HPDE6-E6E7 (cell line): ENCODE measurements at regions not wholly inside any gene's neighbourhood (a gene's known extent, or its start where the extent isn't known, plus 50 kb on each side); places are given as distances from the start of the nearest gene placed in this dataset.
"Not testable (repeated sequence)": the region's sequence is repeated elsewhere in the genome, so short reads cannot be mapped to it uniquely, and the experiment has no call there.

ENCODE experiments used
- DNase-seq: peaks from one replicate; pipeline ENCODE4 v3.0.0; 2011; ENCODE audit warnings: missing footprints; ENCODE audit errors: extremely low spot score

GRCh38 chr1:82377201-82377884, 576.6 kb downstream of the ADGRL2 start:
- DNase-seq, result peak; percentile 64

DNA sequence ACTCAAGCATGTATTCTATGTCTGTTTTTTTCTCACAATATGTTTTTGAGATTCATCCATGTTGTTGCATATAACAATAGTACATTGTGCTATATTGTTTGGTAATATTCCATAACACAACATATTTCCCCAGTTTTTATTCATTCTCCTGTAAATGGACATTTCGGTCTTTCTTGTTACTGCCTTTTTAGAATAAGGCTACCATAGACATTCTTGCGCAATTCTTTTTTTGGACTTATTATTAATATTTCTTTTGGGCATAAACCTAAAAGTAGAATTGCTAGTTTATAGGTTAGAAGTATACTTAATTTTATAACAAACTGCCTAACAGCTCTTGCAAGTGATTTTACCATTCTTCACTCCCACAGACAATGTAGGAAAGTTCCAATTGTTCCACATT, 573.0 kb downstream of the ADGRL2 start:
- no peak for DNase-seq

DNA sequence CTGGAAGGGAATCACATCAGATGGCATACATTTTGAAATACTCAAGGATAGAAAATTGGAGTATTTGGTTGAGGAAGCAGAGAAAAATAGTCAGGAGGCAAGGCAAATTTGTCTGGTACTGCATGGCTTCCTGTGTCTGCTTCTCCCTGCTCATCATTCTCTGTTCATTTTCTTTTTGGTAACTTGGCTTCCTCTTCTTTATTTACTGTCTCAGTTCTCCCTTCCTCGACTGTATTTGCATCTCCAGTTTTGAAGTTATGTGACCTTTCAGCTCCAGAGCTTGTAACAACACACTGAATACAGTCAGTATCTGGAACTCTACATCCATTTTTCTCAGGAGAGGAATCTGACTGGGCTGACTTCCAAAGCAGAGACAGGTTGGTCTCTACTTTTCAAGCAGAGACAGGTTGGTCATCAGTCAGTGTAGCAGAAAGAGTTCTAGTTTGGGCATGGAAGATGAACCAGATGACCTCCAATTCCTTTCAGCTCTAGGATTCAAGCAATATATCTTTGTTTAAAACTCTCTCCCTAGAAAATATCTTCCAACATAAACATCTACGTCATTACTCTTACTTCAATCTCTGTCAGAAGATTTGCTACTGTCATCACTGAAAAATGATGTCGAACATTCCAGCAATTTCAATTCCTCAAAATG, 571.2 kb downstream of the ADGRL2 start:
- no peak for DNase-seq

- no peak for DNase-seq
Observed at GRCh38 chr1:82367456-82367855, 566.7 kb downstream of the ADGRL2 start.

GRCh38 chr1:82366689-82367088, 566.0 kb downstream of the ADGRL2 start:
- DNase-seq, result no peak

- DNase-seq, result not testable (repeated sequence)
Observed at GRCh38 chr1:82359541-82359940, 558.8 kb downstream of the ADGRL2 start.

DNA sequence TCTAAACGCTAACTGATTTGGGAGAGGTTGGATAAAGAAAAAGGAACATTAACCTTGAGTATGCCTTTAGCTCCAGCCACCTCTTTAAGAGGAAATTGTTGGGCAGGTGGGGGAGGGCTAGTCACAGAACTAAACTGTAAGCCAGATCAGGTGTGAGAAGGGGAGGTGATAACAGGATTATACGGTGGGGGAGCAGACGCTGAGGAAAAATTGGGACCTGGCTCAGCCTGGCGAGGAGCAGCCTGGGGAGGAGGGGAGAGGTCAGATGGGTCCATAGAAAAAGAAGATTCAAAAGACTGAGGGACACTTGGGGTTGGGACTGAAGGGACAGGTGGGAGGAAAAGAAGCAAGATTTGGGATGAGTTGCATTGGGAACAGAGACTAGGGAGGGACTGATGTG, 558.0 kb downstream of the ADGRL2 start:
- not testable (repeated sequence) for DNase-seq

- DNase-seq, result not testable (repeated sequence)
Observed at GRCh38 chr1:82354546-82354945, 553.8 kb downstream of the ADGRL2 start.

DNA sequence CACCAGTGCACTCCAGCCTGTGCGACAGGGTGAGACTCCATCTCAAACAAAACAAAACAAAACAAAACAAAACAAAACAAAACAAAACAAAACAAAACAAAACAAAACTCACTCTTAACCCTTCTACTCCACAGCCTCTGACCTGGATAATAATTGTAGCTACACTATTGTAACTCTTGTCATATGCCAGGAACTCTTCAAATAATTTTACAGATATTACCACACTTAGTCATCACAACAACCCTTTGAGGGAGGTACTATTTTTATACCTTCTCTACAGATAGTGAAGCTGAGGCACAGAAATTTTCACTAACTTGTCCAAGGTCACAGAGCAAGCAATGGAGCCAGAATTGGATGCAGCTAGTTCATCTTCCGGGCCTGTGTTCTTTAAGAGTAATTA, 547.8 kb downstream of the ADGRL2 start:
- no peak for DNase-seq

GRCh38 chr1:82346141-82346540, 545.4 kb downstream of the ADGRL2 start:
- no peak for DNase-seq

GRCh38 chr1:82343381-82343780, 542.6 kb downstream of the ADGRL2 start:
- DNase-seq, result no peak

DNA sequence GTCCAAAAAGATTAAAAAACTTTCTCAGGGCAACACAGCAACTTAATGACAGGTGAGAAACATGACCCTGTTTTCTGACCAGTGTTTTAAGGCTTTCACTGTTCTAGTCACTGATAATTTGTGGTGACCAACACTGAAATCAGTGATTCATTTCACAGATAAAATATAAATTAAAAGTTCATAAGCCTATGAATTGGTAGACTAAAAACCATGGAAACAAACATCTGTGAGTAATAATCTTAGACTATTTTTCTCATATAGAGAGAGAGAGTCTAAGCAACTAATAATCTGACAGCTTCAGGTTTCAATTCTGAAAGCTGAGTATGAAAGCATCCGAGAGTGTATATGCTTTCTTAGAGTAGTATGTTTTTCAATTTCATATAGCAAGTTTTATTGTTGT, 536.9 kb downstream of the ADGRL2 start:
- no peak for DNase-seq

DNA sequence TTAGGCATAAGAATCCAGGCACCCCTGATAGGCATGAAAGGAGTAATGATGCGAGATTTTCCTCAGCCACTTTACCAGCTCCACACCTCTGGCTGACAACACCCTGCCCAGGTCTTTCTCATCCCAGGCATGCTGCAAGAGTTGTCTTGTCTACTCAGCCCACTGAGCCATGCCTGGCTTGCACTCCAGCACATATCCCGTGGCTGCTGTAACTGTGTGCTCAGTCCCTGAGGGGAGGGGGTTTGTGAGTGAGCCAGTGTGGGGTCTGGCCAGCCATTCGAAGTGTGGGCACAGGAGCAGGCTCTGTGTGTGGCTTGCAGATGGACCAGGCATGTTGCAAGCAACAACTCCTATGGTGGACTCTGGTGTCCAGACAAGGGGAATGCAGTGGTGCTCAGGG, 529.6 kb downstream of the ADGRL2 start:
- DNase-seq, result no peak

GRCh38 chr1:82329226-82329625, 528.5 kb downstream of the ADGRL2 start:
- no peak for DNase-seq

GRCh38 chr1:82323144-82323841, 522.6 kb downstream of the ADGRL2 start:
- no peak for DNase-seq

DNA sequence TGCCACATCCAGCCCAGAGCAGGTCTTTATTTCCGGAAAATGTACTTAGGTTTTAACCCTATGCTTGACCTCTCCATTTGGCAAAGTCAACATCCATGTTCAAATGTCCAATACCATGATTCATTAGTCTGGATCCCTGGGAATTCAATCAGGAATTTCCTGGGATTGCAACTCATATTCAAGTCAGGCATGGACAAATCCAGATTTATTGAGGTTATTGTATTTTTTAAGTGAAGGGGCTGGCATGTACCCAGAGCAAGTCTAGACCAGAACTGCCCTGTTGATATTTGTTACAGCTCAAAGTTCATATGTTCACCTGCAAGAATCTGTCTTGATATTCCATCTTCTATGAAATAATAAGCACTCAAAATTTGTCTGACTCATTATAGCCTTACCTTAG, 521.1 kb downstream of the ADGRL2 start:
- no peak for DNase-seq

- DNase-seq, result no peak
Observed at GRCh38 chr1:82319546-82319945, 518.8 kb downstream of the ADGRL2 start.

- DNase-seq, result no peak
Observed at GRCh38 chr1:82318921-82319320, 518.2 kb downstream of the ADGRL2 start.

- peak; percentile 13 for DNase-seq
Observed at GRCh38 chr1:82318265-82318664, 517.5 kb downstream of the ADGRL2 start.

DNA sequence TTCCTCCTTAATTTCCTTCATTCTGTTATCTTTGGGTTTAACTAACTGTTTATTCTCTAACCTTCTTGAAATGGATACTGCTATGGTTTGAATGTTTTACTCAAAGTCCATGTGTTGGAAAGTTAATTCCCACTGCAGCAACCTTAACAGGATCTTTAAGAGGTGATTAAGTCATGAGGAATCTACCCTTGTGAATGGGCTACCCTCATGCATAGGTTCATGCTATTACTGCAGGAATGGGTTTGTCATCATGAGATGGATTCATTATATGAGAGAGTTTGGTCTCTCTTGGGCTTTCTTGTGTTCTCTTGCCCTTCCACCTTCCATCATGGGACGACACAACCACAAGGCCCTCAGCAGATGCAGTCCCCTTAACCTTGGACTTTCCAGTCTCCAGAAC, 516.9 kb downstream of the ADGRL2 start:
- DNase-seq, result peak; percentile 9

GRCh38 chr1:82299656-82300055, 498.9 kb downstream of the ADGRL2 start:
- DNase-seq, result no peak

DNA sequence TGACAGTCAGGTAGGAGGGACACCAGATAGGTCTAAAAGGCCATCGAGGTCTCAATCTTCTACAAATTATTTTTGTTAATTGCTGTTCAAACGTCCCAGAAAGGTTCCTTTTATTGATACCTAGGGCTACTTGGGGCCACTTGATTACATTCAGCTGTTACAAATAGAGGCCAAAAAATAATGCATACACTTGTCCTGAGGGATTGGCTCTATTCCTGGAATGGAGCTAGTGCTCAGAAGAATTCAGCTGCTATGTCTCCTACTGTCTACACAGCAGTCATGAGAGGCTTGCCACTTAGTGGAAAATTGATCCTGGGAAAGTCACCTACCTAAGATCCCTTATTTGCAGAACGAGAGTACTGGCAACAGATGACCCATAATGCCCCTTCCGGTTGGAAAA, 498.3 kb downstream of the ADGRL2 start:
- no peak for DNase-seq
